ENCODE measurements at regions not wholly inside any gene's neighbourhood (a gene's known extent, or its start where the extent isn't known, plus 50 kb on each side); places are given as distances from the start of the nearest gene placed in this dataset.
"Not testable (repeated sequence)": the region's sequence is repeated elsewhere in the genome, so short reads cannot be mapped to it uniquely, and the experiment has no call there.

GRCh38 chr4:19128176-19128575, 1106.6 kb upstream of the LCORL start:
- DNase-seq: no peak

- DNase-seq: no peak
Observed at GRCh38 chr4:19126903-19127302, 1105.3 kb upstream of the LCORL start.

GRCh38 chr4:19123681-19124080, 1102.1 kb upstream of the LCORL start:
- DNase-seq: no peak

- no peak for DNase-seq
Observed at GRCh38 chr4:19119904-19120560, 1098.5 kb upstream of the LCORL start.

- no peak for DNase-seq
Observed at GRCh38 chr4:19117022-19117421, 1095.5 kb upstream of the LCORL start.

GRCh38 chr4:19104176-19104575, 1082.6 kb upstream of the LCORL start:
- DNase-seq: no peak

GRCh38 chr4:19095491-19096046, 1074.0 kb upstream of the LCORL start:
- no peak for DNase-seq

GRCh38 chr4:19093951-19094350, 1072.4 kb upstream of the LCORL start:
- no peak for DNase-seq

- no peak for DNase-seq
Observed at GRCh38 chr4:19092797-19093196, 1071.2 kb upstream of the LCORL start.

- no peak for DNase-seq
Observed at GRCh38 chr4:19074036-19074435, 1052.5 kb upstream of the LCORL start.

GRCh38 chr4:19063662-19064061, 1042.1 kb upstream of the LCORL start:
- DNase-seq: no peak

- DNase-seq: no peak
Observed at GRCh38 chr4:19054916-19055315, 1033.4 kb upstream of the LCORL start.

GRCh38 chr4:19051831-19052230, 1030.3 kb upstream of the LCORL start:
- no peak for DNase-seq

GRCh38 chr4:19047279-19047880, 1025.8 kb upstream of the LCORL start:
- DNase-seq: no peak

GRCh38 chr4:19039816-19040215, 1018.3 kb upstream of the LCORL start:
- no peak for DNase-seq

- DNase-seq: no peak
Observed at GRCh38 chr4:19038231-19038630, 1016.7 kb upstream of the LCORL start.

- no peak for DNase-seq
Observed at GRCh38 chr4:19033816-19034733, 1012.5 kb upstream of the LCORL start.

- DNase-seq: no peak
Observed at GRCh38 chr4:19030536-19030935, 1009.0 kb upstream of the LCORL start.

GRCh38 chr4:19030048-19030447, 1008.5 kb upstream of the LCORL start:
- DNase-seq: no peak

GRCh38 chr4:19026281-19026680, 1004.7 kb upstream of the LCORL start:
- DNase-seq: no peak

GRCh38 chr4:19025031-19025430, 1003.5 kb upstream of the LCORL start:
- DNase-seq: no peak

- DNase-seq: no peak
Observed at GRCh38 chr4:19024047-19024446, 1002.5 kb upstream of the LCORL start.

- DNase-seq: no peak
Observed at GRCh38 chr4:19021617-19022016, 1000.1 kb upstream of the LCORL start.

GRCh38 chr4:19016550-19016949, 995.0 kb upstream of the LCORL start:
- DNase-seq: not testable (repeated sequence)

Data from activated CD4-positive, alpha-beta T cell treated with anti-CD3 and anti-CD28 coated beads for 1 hour (primary cell).